WTC11 (cell line): ENCODE measurements at regions not wholly inside any gene's neighbourhood (a gene's known extent, or its start where the extent isn't known, plus 50 kb on each side); places are given as distances from the start of the nearest gene placed in this dataset.

Experiments
- ATAC-seq: fragments of 200-7000 bp; cut with Tn5 transposase; 2 replicates; pipeline ENCODE4 v1.10.0; 2021; ENCODE audit warnings: mild to moderate bottlenecking, moderate library complexity
- CTCF ChIA-PET: fragments of 300-600 bp; sonication (Branson Sonifier 250); formaldehyde crosslinking; loops from one replicate; lab custom pipeline; 2021; ENCODE audit warnings: antibody characterized with exemption; lab: Charles Lee
- POLR2A ChIA-PET: fragments of 350-600 bp; sonication (Branson Sonifier 250); formaldehyde crosslinking; loops from one replicate; lab custom pipeline; 2021; ENCODE audit warnings: antibody characterized with exemption; lab: Charles Lee
- DNase-seq: peaks from one replicate; pipeline ENCODE4 v3.0.0; 2021; ENCODE audit warnings: low spot score
- H3K27ac Mint-ChIP-seq: 2 replicates; pipeline ENCODE4 v1.8.0; 2021; ENCODE audit warnings: mixed read lengths
- H3K27me3 Mint-ChIP-seq: 2 replicates; pipeline ENCODE4 v1.8.0; 2021; ENCODE audit warnings: low read depth, mild to moderate bottlenecking, moderate library complexity, mixed read lengths
- H3K36me3 Mint-ChIP-seq: 2 replicates; pipeline ENCODE4 v1.8.0; 2021; ENCODE audit warnings: mixed read lengths
- H3K4me1 Mint-ChIP-seq: 2 replicates; pipeline ENCODE4 v1.8.0; 2022; ENCODE audit warnings: mixed read lengths
- H3K4me3 Mint-ChIP-seq: 2 replicates; pipeline ENCODE4 v1.8.0; 2021; ENCODE audit warnings: mild to moderate bottlenecking, moderate library complexity, mixed read lengths
- H3K9me3 Mint-ChIP-seq: 2 replicates; pipeline ENCODE4 v1.8.0; 2021; ENCODE audit warnings: mixed read lengths
- ATF1 ChIP-seq: sonication (generic); formaldehyde crosslinking; IDR thresholded peaks from 2 replicates; pipeline ENCODE4 v1.8.1; 2023; ENCODE audit warnings: mild to moderate bottlenecking, moderate library complexity, missing genetic modification reagents
- CREM ChIP-seq: sonication (generic); formaldehyde crosslinking; IDR thresholded peaks from 2 replicates; pipeline ENCODE4 v1.8.1; 2022; ENCODE audit warnings: mild to moderate bottlenecking, missing genetic modification reagents, moderate library complexity
- E2F5 ChIP-seq: sonication (generic); formaldehyde crosslinking; IDR thresholded peaks from 2 replicates; pipeline ENCODE4 v1.8.1; 2022; ENCODE audit warnings: mild to moderate bottlenecking, moderate library complexity, missing genetic modification reagents
- FOXP1 ChIP-seq: sonication (generic); formaldehyde crosslinking; IDR thresholded peaks from 2 replicates; pipeline ENCODE4 v1.8.0; 2022; ENCODE audit warnings: missing genetic modification reagents, mild to moderate bottlenecking, moderate library complexity, borderline replicate concordance
- GABPB1 ChIP-seq: sonication (generic); formaldehyde crosslinking; IDR thresholded peaks from 2 replicates; pipeline ENCODE4 v1.8.1; 2023; ENCODE audit warnings: mild to moderate bottlenecking, missing genetic modification reagents
- KAT7 ChIP-seq: sonication (generic); formaldehyde crosslinking; IDR thresholded peaks from 2 replicates; pipeline ENCODE4 v1.8.1; 2023; ENCODE audit warnings: missing genetic modification reagents, mild to moderate bottlenecking, borderline replicate concordance
- NFE2L1 ChIP-seq: sonication (generic); formaldehyde crosslinking; IDR thresholded peaks from 2 replicates; pipeline ENCODE4 v1.8.1; 2023; ENCODE audit warnings: missing genetic modification reagents
- NFYB ChIP-seq: sonication (generic); formaldehyde crosslinking; conservative IDR thresholded peaks from 2 replicates; pipeline ENCODE4 v1.8.0; 2022; ENCODE audit warnings: low read depth, missing genetic modification reagents
- NR3C1 ChIP-seq: sonication (generic); formaldehyde crosslinking; conservative IDR thresholded peaks from 2 replicates; pipeline ENCODE4 v1.8.1; 2023; ENCODE audit warnings: low read depth, mild to moderate bottlenecking, missing genetic modification reagents
- ZNF121 ChIP-seq: sonication (generic); formaldehyde crosslinking; IDR thresholded peaks from 2 replicates; pipeline ENCODE4 v1.8.0; 2023; ENCODE audit warnings: missing genetic modification reagents
- ZNF138 ChIP-seq: sonication (generic); formaldehyde crosslinking; conservative IDR thresholded peaks from 2 replicates; pipeline ENCODE4 v1.8.1; 2022; ENCODE audit warnings: mild to moderate bottlenecking, moderate library complexity, missing genetic modification reagents
- ZNF219 ChIP-seq: sonication (generic); formaldehyde crosslinking; IDR thresholded peaks from 2 replicates; pipeline ENCODE4 v1.8.0; 2023; ENCODE audit warnings: missing genetic modification reagents, mild to moderate bottlenecking, borderline replicate concordance
- TF ChIP-seq, protein P1 (sequence below): sonication (generic); formaldehyde crosslinking; IDR thresholded peaks from 2 replicates; pipeline ENCODE4 v1.8.0; 2023; ENCODE audit warnings: missing genetic modification reagents, mild to moderate bottlenecking, borderline replicate concordance
- TF ChIP-seq, protein P2 (sequence below): sonication (generic); formaldehyde crosslinking; IDR thresholded peaks from 2 replicates; pipeline ENCODE4 v1.8.0; 2022; ENCODE audit warnings: mild to moderate bottlenecking, missing genetic modification reagents
- TF ChIP-seq, protein P3 (sequence below): sonication (generic); formaldehyde crosslinking; IDR thresholded peaks from 2 replicates; pipeline ENCODE4 v1.8.0; 2023; ENCODE audit warnings: mild to moderate bottlenecking, missing genetic modification reagents
- TF ChIP-seq, protein P4 (sequence below): fragments of 250-450 bp; sonication (Bioruptor Pico); conservative IDR thresholded peaks from 2 replicates; pipeline ENCODE4 v1.9.0; 2021; ENCODE audit warnings: mild to moderate bottlenecking
- TF ChIP-seq, protein P5 (sequence below): sonication (generic); formaldehyde crosslinking; IDR thresholded peaks from 2 replicates; pipeline ENCODE4 v1.8.0; 2022; ENCODE audit warnings: missing genetic modification reagents
- TF ChIP-seq, protein P6 (sequence below): sonication (generic); formaldehyde crosslinking; IDR thresholded peaks from 2 replicates; pipeline ENCODE4 v1.8.1; 2023; ENCODE audit warnings: mild to moderate bottlenecking, missing genetic modification reagents

GRCh38 chr12:83676781-83677295 lies 990.1 kb downstream of the TMTC2 start (continued):
- TF ChIP-seq, protein P1, sequence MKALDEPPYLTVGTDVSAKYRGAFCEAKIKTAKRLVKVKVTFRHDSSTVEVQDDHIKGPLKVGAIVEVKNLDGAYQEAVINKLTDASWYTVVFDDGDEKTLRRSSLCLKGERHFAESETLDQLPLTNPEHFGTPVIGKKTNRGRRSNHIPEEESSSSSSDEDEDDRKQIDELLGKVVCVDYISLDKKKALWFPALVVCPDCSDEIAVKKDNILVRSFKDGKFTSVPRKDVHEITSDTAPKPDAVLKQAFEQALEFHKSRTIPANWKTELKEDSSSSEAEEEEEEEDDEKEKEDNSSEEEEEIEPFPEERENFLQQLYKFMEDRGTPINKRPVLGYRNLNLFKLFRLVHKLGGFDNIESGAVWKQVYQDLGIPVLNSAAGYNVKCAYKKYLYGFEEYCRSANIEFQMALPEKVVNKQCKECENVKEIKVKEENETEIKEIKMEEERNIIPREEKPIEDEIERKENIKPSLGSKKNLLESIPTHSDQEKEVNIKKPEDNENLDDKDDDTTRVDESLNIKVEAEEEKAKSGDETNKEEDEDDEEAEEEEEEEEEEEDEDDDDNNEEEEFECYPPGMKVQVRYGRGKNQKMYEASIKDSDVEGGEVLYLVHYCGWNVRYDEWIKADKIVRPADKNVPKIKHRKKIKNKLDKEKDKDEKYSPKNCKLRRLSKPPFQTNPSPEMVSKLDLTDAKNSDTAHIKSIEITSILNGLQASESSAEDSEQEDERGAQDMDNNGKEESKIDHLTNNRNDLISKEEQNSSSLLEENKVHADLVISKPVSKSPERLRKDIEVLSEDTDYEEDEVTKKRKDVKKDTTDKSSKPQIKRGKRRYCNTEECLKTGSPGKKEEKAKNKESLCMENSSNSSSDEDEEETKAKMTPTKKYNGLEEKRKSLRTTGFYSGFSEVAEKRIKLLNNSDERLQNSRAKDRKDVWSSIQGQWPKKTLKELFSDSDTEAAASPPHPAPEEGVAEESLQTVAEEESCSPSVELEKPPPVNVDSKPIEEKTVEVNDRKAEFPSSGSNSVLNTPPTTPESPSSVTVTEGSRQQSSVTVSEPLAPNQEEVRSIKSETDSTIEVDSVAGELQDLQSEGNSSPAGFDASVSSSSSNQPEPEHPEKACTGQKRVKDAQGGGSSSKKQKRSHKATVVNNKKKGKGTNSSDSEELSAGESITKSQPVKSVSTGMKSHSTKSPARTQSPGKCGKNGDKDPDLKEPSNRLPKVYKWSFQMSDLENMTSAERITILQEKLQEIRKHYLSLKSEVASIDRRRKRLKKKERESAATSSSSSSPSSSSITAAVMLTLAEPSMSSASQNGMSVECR = no peak
- TF ChIP-seq ATF1 (CRISPR knock-in tag) = no peak
- TF ChIP-seq, all 79 proteins: peak for 0

DNA sequence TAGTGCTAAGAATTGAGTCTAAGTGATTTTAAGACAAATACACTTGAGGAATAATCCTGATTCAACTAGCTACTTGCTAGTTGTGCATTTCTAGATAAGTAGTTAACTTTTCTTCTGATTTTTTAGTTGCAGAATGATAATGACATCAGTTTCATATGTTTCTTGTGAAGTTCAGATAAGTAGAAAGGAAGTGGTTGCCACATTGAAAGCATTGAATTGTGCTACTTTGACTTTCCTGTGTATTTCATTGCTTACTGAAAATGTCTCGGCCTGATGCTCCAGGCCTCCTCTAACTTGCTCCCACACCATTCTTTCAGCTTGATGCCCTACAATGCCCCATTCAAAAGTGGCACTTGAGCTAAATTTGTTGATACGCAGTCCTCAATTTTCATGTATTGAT lies 980.0 kb downstream of the TMTC2 start:
- POLR2A ChIA-PET = no interaction called here
- DNase-seq (no peak), ATAC-seq (no peak)
- CTCF ChIA-PET = no interaction called here
- TF ChIP-seq ZNF138 (no peak), ZNF219 (CRISPR knock-in tag) (no peak)
- TF ChIP-seq, protein P2, sequence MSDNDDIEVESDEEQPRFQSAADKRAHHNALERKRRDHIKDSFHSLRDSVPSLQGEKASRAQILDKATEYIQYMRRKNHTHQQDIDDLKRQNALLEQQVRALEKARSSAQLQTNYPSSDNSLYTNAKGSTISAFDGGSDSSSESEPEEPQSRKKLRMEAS = no peak
- TF ChIP-seq, protein P3, sequence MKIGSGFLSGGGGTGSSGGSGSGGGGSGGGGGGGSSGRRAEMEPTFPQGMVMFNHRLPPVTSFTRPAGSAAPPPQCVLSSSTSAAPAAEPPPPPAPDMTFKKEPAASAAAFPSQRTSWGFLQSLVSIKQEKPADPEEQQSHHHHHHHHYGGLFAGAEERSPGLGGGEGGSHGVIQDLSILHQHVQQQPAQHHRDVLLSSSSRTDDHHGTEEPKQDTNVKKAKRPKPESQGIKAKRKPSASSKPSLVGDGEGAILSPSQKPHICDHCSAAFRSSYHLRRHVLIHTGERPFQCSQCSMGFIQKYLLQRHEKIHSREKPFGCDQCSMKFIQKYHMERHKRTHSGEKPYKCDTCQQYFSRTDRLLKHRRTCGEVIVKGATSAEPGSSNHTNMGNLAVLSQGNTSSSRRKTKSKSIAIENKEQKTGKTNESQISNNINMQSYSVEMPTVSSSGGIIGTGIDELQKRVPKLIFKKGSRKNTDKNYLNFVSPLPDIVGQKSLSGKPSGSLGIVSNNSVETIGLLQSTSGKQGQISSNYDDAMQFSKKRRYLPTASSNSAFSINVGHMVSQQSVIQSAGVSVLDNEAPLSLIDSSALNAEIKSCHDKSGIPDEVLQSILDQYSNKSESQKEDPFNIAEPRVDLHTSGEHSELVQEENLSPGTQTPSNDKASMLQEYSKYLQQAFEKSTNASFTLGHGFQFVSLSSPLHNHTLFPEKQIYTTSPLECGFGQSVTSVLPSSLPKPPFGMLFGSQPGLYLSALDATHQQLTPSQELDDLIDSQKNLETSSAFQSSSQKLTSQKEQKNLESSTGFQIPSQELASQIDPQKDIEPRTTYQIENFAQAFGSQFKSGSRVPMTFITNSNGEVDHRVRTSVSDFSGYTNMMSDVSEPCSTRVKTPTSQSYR = no peak
- TF ChIP-seq, protein P4, sequence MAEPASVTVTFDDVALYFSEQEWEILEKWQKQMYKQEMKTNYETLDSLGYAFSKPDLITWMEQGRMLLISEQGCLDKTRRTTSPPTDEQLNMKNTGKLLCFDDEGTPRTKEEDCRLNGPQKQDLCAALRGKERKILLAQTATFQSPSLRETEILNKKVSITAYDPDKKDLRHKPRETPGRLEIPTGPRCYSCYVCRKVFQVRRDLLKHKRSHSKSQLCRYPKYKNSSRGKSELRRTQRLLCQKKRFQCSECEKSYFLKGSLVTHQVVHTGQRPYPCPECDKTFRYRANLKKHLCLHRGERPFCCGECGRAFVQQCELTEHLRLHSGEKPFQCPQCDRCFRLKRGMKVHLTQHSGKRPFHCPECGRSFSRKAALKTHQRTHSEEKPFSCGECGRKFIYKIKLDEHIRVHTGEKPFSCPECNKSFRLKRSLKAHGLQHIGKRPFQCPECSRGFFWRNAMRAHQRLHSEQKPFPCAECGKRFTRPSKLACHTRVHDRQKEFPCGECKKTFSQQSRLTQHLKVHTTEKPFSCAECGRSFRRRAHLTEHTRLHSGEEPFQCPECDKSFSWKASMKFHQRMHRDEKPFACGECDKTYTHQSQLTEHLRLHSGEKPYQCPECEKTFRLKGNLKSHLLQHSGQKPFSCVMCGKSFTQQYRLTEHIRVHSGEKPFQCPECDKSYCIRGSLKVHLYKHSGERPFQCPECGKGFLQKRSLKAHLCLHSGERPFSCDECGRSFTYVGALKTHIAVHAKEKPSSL = no peak
- no peaks in the 10 kb centered on the region for H3K36me3 Mint-ChIP-seq
- H3K27me3 Mint-ChIP-seq = no peaks in the 10 kb centered on the region
- no peak overlapping the region for H3K27ac Mint-ChIP-seq
- H3K4me1 Mint-ChIP-seq = no peaks in the 10 kb centered on the region
- H3K4me3 Mint-ChIP-seq = no peak overlapping the region
- H3K9me3 Mint-ChIP-seq = peaks cover 7% of the 10 kb centered on the region; the same call in 1 of the 2 replicates

DNA sequence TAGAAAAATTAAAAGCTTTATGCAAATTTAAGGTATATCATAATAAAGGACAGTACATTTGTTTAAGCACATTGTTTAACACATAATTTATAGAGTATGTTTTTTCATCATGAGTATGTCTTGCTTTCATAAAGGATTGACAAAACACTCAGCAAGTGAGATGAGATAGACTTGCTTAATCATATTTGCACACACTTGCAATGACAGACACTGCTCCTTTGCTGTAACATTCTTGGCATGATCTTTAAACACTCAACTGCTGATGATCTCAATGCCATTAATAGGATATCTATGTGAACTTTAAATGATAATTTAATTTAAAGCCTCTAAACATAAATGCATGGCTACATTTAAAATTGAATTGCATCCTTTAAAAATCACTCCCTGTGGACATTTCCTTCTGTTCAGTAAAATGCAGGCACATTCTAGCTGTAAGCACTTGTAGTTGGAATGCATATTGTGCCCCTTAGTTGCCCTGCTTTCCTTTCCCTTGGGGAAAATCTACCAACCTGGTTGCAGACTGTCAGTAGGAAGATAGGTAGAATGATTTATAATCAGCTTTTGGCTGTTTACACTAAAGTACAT lies 979.0 kb downstream of the TMTC2 start:
- Mint-ChIP-seq H3K27ac (no peak overlapping the region), H3K9me3 (no peaks in the 10 kb centered on the region), H3K36me3 (no peaks in the 10 kb centered on the region), H3K27me3 (no peaks in the 10 kb centered on the region), H3K4me3 (no peak overlapping the region), H3K4me1 (no peaks in the 10 kb centered on the region)
- DNase-seq (no peak), ATAC-seq (no peak)
- CTCF ChIA-PET = no interaction called here
- POLR2A ChIA-PET = no interaction called here
- no peak for TF ChIP-seq FOXP1 (CRISPR knock-in tag)
- TF ChIP-seq KAT7 (CRISPR knock-in tag) = no peak
- TF ChIP-seq ZNF121 (CRISPR knock-in tag) = no peak
- TF ChIP-seq, protein P5, sequence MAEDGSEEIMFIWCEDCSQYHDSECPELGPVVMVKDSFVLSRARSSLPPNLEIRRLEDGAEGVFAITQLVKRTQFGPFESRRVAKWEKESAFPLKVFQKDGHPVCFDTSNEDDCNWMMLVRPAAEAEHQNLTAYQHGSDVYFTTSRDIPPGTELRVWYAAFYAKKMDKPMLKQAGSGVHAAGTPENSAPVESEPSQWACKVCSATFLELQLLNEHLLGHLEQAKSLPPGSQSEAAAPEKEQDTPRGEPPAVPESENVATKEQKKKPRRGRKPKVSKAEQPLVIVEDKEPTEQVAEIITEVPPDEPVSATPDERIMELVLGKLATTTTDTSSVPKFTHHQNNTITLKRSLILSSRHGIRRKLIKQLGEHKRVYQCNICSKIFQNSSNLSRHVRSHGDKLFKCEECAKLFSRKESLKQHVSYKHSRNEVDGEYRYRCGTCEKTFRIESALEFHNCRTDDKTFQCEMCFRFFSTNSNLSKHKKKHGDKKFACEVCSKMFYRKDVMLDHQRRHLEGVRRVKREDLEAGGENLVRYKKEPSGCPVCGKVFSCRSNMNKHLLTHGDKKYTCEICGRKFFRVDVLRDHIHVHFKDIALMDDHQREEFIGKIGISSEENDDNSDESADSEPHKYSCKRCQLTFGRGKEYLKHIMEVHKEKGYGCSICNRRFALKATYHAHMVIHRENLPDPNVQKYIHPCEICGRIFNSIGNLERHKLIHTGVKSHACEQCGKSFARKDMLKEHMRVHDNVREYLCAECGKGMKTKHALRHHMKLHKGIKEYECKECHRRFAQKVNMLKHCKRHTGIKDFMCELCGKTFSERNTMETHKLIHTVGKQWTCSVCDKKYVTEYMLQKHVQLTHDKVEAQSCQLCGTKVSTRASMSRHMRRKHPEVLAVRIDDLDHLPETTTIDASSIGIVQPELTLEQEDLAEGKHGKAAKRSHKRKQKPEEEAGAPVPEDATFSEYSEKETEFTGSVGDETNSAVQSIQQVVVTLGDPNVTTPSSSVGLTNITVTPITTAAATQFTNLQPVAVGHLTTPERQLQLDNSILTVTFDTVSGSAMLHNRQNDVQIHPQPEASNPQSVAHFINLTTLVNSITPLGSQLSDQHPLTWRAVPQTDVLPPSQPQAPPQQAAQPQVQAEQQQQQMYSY (CRISPR knock-in tag) = no peak
- no peak for TF ChIP-seq GABPB1
- TF ChIP-seq NFYB = no peak
- TF ChIP-seq, protein P6, sequence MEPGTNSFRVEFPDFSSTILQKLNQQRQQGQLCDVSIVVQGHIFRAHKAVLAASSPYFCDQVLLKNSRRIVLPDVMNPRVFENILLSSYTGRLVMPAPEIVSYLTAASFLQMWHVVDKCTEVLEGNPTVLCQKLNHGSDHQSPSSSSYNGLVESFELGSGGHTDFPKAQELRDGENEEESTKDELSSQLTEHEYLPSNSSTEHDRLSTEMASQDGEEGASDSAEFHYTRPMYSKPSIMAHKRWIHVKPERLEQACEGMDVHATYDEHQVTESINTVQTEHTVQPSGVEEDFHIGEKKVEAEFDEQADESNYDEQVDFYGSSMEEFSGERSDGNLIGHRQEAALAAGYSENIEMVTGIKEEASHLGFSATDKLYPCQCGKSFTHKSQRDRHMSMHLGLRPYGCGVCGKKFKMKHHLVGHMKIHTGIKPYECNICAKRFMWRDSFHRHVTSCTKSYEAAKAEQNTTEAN = no peak
- no peak for TF ChIP-seq NR3C1 (CRISPR knock-in tag)
- no peak for TF ChIP-seq NFE2L1
- TF ChIP-seq E2F5 = no peak
- TF ChIP-seq CREM (CRISPR knock-in tag) = no peak
